ENCODE measurements at regions not wholly inside any gene's neighbourhood (a gene's known extent, or its start where the extent isn't known, plus 50 kb on each side); places are given as distances from the start of the nearest gene placed in this dataset.

DNA sequence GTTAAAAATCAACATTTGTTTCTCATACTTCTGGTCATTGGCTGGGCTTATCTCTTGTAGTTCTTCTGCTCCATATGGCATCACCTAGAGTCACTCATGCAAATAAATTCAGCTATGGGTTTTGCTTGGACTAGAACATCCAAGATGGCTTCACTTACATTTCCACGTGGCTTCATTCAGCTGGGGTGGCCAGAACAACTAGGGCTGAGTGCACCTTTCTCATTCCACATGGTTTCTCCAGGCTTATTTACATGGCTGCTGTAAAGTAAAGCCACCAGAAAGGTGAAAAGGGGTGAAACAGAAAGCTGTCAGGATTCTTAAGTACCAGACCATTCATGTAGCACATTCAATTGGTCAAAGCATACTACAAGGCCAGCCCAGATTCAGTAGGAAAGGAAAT lies 151.1 kb upstream of the BMP2 start:
- TF ChIP-seq, protein P1, sequence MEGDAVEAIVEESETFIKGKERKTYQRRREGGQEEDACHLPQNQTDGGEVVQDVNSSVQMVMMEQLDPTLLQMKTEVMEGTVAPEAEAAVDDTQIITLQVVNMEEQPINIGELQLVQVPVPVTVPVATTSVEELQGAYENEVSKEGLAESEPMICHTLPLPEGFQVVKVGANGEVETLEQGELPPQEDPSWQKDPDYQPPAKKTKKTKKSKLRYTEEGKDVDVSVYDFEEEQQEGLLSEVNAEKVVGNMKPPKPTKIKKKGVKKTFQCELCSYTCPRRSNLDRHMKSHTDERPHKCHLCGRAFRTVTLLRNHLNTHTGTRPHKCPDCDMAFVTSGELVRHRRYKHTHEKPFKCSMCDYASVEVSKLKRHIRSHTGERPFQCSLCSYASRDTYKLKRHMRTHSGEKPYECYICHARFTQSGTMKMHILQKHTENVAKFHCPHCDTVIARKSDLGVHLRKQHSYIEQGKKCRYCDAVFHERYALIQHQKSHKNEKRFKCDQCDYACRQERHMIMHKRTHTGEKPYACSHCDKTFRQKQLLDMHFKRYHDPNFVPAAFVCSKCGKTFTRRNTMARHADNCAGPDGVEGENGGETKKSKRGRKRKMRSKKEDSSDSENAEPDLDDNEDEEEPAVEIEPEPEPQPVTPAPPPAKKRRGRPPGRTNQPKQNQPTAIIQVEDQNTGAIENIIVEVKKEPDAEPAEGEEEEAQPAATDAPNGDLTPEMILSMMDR (IDR thresholded peaks at IDR 0.05) = no peak
- TF ChIP-seq POLR2A (IDR thresholded peaks at IDR 0.05) = no peak
